SK-N-MC (cell line): ENCODE measurements at regions not wholly inside any gene's neighbourhood (a gene's known extent, or its start where the extent isn't known, plus 50 kb on each side); places are given as distances from the start of the nearest gene placed in this dataset.

Experiments used
- EZH2 ChIP-seq: fragments of 200-600 bp; sonication (generic); IDR thresholded peaks from one replicate; pipeline ENCODE4 v1.6.1; 2017; ENCODE audit warnings: antibody characterized with exemption
- POLR2AphosphoS5 ChIP-seq: IDR thresholded peaks from 2 replicates; pipeline ENCODE4 v1.6.1; 2012; ENCODE audit warnings: mild to moderate bottlenecking, low read depth, low read length, borderline replicate concordance

GRCh38 chr1:193463326-193463932 lies 277.0 kb upstream of the B3GALT2 start:
- TF ChIP-seq EZH2: no peak
- no peak for TF ChIP-seq POLR2AphosphoS5
